SK-N-SH treated with all-trans-retinoic acid at 6 μM for 48 hours (cell line): ENCODE measurements at regions not wholly inside any gene's neighbourhood (a gene's known extent, or its start where the extent isn't known, plus 50 kb on each side); places are given as distances from the start of the nearest gene placed in this dataset.

Experiments used
- PATZ1 ChIP-seq: fragments of 250-450 bp; sonication (Bioruptor Pico); IDR thresholded peaks from 2 replicates; pipeline ENCODE4 v1.8.0; 2020; ENCODE audit warnings: mild to moderate bottlenecking, moderate library complexity, borderline replicate concordance
- PPARA ChIP-seq: fragments of 250-450 bp; sonication (Bioruptor Pico); IDR thresholded peaks from 2 replicates; pipeline ENCODE4 v1.5.0; 2020; ENCODE audit warnings: mild to moderate bottlenecking, borderline replicate concordance

GRCh38 chr7:136189506-136189998 is 212.4 kb upstream of the MTPN start:
- TF ChIP-seq PPARA: no peak
- TF ChIP-seq PATZ1 (CRISPR knock-in tag): no peak
